WERI-Rb-1 (cell line): ENCODE measurements at regions not wholly inside any gene's neighbourhood (a gene's known extent, or its start where the extent isn't known, plus 50 kb on each side); places are given as distances from the start of the nearest gene placed in this dataset.

Experiments
- DNase-seq: peaks from one replicate; pipeline ENCODE4 v3.0.0-alpha.2; 2020
- H3K27ac ChIP-seq: fragments of 250-450 bp; sonication (Bioruptor Pico); 2 replicates; pipeline ENCODE4 v1.5.1; 2020; ENCODE audit warnings: mild to moderate bottlenecking, moderate library complexity
- H3K27me3 ChIP-seq: fragments of 250-450 bp; sonication (Bioruptor Pico); 2 replicates; pipeline ENCODE4 v1.5.1; 2021; ENCODE audit warnings: mild to moderate bottlenecking, low read depth, moderate library complexity; ENCODE audit not compliant: insufficient read depth, severe bottlenecking
- H3K36me3 ChIP-seq: fragments of 250-450 bp; sonication (Bioruptor Pico); 2 replicates; pipeline ENCODE4 v1.5.1; 2020; ENCODE audit warnings: mild to moderate bottlenecking, moderate library complexity
- H3K4me3 ChIP-seq: 2 replicates; pipeline ENCODE4 v1.5.1; 2011; ENCODE audit warnings: low read depth, mild to moderate bottlenecking, control low read depth, low read length
- H3K9me3 ChIP-seq: fragments of 250-450 bp; sonication (Bioruptor Pico); 2 replicates; pipeline ENCODE4 v1.5.1; 2021; ENCODE audit warnings: mild to moderate bottlenecking, moderate library complexity; ENCODE audit not compliant: severe bottlenecking
- TF ChIP-seq, protein P1 (sequence below): IDR thresholded peaks from 2 replicates; pipeline ENCODE4 v1.5.1; 2011; ENCODE audit warnings: low read depth, mild to moderate bottlenecking, control low read depth, inconsistent platforms, low read length

DNA sequence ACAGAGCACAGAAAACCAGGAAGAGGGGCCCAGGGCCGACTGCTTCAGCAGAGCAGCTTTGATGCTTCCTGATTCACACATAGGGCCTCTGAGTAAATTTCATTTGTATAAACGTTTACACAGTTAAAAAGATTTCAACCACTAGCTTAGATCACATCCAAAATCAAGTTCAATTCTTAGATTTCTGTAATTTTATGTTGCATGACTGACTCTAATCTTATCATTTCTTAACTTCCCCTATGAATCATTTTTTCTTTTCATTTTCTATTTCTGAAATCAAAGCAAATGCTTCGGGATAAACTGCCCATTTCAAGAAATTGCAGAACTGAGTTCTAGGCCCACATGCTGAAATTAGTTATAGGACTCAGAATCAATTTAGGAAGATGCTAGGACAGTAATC, 224.7 kb downstream of the INHBA start:
- TF ChIP-seq, protein P1, sequence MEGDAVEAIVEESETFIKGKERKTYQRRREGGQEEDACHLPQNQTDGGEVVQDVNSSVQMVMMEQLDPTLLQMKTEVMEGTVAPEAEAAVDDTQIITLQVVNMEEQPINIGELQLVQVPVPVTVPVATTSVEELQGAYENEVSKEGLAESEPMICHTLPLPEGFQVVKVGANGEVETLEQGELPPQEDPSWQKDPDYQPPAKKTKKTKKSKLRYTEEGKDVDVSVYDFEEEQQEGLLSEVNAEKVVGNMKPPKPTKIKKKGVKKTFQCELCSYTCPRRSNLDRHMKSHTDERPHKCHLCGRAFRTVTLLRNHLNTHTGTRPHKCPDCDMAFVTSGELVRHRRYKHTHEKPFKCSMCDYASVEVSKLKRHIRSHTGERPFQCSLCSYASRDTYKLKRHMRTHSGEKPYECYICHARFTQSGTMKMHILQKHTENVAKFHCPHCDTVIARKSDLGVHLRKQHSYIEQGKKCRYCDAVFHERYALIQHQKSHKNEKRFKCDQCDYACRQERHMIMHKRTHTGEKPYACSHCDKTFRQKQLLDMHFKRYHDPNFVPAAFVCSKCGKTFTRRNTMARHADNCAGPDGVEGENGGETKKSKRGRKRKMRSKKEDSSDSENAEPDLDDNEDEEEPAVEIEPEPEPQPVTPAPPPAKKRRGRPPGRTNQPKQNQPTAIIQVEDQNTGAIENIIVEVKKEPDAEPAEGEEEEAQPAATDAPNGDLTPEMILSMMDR, result no peak
- H3K27me3 ChIP-seq, result peaks cover 12% of the 10 kb centered on the region
- H3K36me3 ChIP-seq, result no peaks in the 10 kb centered on the region
- H3K9me3 ChIP-seq, result no peaks in the 10 kb centered on the region
- DNase-seq, result no peak
- H3K27ac ChIP-seq, result no peak overlapping the region
- H3K4me3 ChIP-seq, result no peak overlapping the region

DNA sequence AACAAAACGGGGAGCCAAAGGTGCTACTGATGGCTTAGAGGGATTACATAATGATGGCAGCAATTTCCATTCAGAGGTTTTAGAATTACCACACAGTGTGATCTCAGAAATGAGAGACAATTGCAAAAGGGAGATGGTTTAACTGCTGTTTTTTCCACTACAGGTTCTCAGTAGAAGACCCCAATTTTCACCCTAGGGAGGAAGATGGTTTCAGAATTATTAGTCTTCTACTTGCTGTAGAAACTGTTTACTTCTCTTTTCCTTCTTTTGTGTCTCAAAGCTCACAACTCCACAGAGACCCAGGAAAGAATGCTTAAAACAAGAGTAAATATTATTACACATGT, 226.5 kb downstream of the INHBA start:
- Histone ChIP-seq H3K36me3 (no peaks in the 10 kb centered on the region), H3K9me3 (no peaks in the 10 kb centered on the region), H3K27me3 (peaks cover 18% of the 10 kb centered on the region), H3K4me3 (no peak overlapping the region), H3K27ac (no peak overlapping the region)
- TF ChIP-seq, protein P1, result no peak
- no peak for DNase-seq

DNA sequence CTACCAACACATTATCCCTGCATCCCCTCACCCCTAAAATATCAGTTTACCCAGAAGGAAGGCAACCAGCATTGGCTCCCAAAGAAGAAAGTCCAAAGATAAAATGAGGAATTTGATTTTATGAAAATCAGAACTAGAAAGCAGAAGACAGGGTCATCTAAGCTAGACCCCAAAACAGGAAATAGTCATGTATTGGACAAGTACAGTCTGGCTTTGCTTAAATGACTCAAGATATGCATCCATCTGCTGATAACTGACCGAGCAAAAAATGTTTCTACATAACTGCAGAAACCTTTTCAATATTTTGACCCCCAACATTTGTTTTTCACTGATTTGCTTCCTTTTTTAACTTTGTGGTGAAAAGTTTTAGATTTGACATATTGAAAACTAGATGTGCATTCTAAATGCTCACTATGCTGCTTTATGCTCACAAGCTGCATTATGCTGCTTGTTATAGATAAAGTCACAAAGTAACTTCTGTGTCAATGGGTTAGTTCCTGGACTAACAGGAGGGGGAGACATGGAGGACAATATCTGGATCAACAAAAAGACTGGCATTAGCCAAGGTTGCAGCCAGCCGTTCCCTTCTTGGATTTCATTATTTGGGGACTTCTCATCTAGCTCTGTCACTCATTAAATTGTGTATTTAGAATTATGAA, 227.0 kb downstream of the INHBA start:
- TF ChIP-seq, protein P1, result no peak
- Histone ChIP-seq H3K4me3 (no peak overlapping the region), H3K27ac (no peak overlapping the region), H3K27me3 (peaks cover 20% of the 10 kb centered on the region), H3K9me3 (no peaks in the 10 kb centered on the region), H3K36me3 (no peaks in the 10 kb centered on the region)
- no peak for DNase-seq

DNA sequence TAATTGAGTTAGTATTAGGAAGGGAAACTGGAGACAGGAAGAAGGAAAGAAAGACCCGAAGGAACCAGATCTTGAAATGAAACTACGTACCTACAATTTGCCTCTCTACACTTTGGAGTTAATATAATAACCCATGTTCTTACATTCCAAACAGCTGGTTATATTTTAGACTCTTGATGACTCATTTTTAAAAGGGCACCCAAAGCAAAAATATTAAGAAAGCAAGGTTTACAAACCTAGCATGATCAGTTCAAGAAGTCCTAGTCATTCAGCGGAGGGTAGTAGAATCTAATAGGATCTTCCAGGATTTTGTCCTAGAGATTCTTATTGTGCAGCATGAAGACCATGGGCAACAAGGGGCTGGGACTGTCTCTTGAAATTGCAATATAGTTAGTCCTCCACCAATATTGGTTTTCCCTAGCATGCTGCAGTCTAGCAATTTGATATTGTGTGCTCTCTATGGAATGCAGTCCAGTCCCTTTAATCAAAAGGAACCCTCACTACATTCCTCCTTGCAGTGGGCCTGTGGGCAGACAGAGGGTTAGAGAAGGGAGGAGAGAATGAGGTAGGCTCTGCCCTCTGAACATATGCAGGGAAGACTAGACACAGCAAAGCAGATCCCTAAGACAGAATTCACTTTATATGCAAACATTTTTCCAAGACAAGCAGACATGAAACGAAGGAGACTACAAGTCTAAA, 230.3 kb downstream of the INHBA start:
- Histone ChIP-seq H3K4me3 (no peak overlapping the region), H3K36me3 (no peaks in the 10 kb centered on the region), H3K9me3 (no peaks in the 10 kb centered on the region), H3K27ac (no peak overlapping the region), H3K27me3 (peaks cover 30% of the 10 kb centered on the region)
- DNase-seq, result no peak
- TF ChIP-seq, protein P1, result no peak

DNA sequence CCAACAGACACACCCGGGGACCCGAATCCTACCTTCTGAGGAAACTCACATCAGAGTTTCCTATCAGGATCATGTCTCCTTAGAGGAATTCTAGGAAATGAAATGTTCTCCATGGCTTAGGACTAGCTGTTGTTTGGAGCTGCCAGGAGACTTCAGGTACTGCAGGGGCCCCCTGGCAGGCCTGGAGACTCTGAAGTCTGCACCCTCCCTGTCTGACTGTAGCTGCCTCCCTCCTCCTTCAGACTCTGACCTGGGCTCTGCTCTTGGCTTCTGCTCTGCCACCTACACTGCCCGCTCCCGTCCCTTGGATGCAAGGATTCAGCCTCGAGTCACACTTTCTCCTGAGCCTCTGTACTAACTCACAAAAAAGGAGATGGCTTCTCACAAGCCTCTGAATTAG, 232.8 kb downstream of the INHBA start:
- TF ChIP-seq, protein P1, result no peak
- no peak for DNase-seq
- H3K4me3 ChIP-seq, result no peak overlapping the region

More for the DNA sequence above, 232.8 kb downstream of the INHBA start:
- H3K9me3 ChIP-seq, result no peaks in the 10 kb centered on the region
- H3K27me3 ChIP-seq, result peaks cover 37% of the 10 kb centered on the region
- H3K36me3 ChIP-seq, result no peaks in the 10 kb centered on the region
- no peak overlapping the region for H3K27ac ChIP-seq
